ENCODE measurements at regions not wholly inside any gene's neighbourhood (a gene's known extent, or its start where the extent isn't known, plus 50 kb on each side); places are given as distances from the start of the nearest gene placed in this dataset.
"Not testable (repeated sequence)": the region's sequence is repeated elsewhere in the genome, so short reads cannot be mapped to it uniquely, and the experiment has no call there.

GRCh38 chr1:120557605-120558302 lies 142.9 kb downstream of the NBPF8 start:
- DNase-seq = peak; percentile 22

- peak; percentile 85 for DNase-seq
Observed at GRCh38 chr1:120558303-120559060, 143.6 kb downstream of the NBPF8 start.

GRCh38 chr1:120561767-120562166 lies 146.9 kb downstream of the NBPF8 start:
- DNase-seq = not testable (repeated sequence)

GRCh38 chr1:120565396-120565795 lies 150.6 kb downstream of the NBPF8 start:
- DNase-seq = not testable (repeated sequence)

- not testable (repeated sequence) for DNase-seq
Observed at GRCh38 chr1:120567620-120568019, 152.8 kb downstream of the NBPF8 start.

GRCh38 chr1:120575201-120575600 lies 148.5 kb upstream of the NBPF26 start:
- DNase-seq = not testable (repeated sequence)

- DNase-seq = not testable (repeated sequence)
Observed at GRCh38 chr1:120582135-120582534, 141.6 kb upstream of the NBPF26 start.

- DNase-seq = not testable (repeated sequence)
Observed at GRCh38 chr1:120586053-120586452, 137.7 kb upstream of the NBPF26 start.

- not testable (repeated sequence) for DNase-seq
Observed at GRCh38 chr1:120588811-120589210, 134.9 kb upstream of the NBPF26 start.

- not testable (repeated sequence) for DNase-seq
Observed at GRCh38 chr1:120591774-120592173, 132.0 kb upstream of the NBPF26 start.

- DNase-seq = not testable (repeated sequence)
Observed at GRCh38 chr1:120592943-120593342, 130.8 kb upstream of the NBPF26 start.

- DNase-seq = not testable (repeated sequence)
Observed at GRCh38 chr1:120593648-120594047, 130.1 kb upstream of the NBPF26 start.

- not testable (repeated sequence) for DNase-seq
Observed at GRCh38 chr1:120598331-120598951, 125.3 kb upstream of the NBPF26 start.

- not testable (repeated sequence) for DNase-seq
Observed at GRCh38 chr1:120599511-120599910, 124.2 kb upstream of the NBPF26 start.

GRCh38 chr1:120600442-120601041 lies 123.2 kb upstream of the NBPF26 start:
- not testable (repeated sequence) for DNase-seq

GRCh38 chr1:120607882-120608281 lies 115.9 kb upstream of the NBPF26 start:
- not testable (repeated sequence) for DNase-seq

- DNase-seq = not testable (repeated sequence)
Observed at GRCh38 chr1:120608314-120609014, 115.3 kb upstream of the NBPF26 start.

- not testable (repeated sequence) for DNase-seq
Observed at GRCh38 chr1:120609015-120609573, 114.7 kb upstream of the NBPF26 start.

GRCh38 chr1:120609834-120610233 lies 113.9 kb upstream of the NBPF26 start:
- DNase-seq = not testable (repeated sequence)

GRCh38 chr1:120614931-120615639 lies 108.7 kb upstream of the NBPF26 start:
- DNase-seq = not testable (repeated sequence)

- not testable (repeated sequence) for DNase-seq
Observed at GRCh38 chr1:120617493-120617892, 106.3 kb upstream of the NBPF26 start.

Measured in left hindlimb (tissue), 1 donor.